Fibroblast of lung (primary cell): ENCODE measurements at regions not wholly inside any gene's neighbourhood (a gene's known extent, or its start where the extent isn't known, plus 50 kb on each side); places are given as distances from the start of the nearest gene placed in this dataset.

ENCODE experiments used
- EZH2 ChIP-seq: IDR thresholded peaks from 2 replicates; pipeline ENCODE4 v1.5.1; 2012; ENCODE audit warnings: low read length, control low read depth, mild to moderate bottlenecking; ENCODE audit errors: missing control alignments
- TF ChIP-seq, protein P1 (sequence below), 2 donors: IDR thresholded peaks in 1 of 2; conservative IDR thresholded peaks in 1 of 2; 1 replicate in 1 of 2; 2 replicates in 1 of 2; pipeline ENCODE4 v1.5.1; 2011 to 2012; ENCODE audit warnings: low read length in 2 of 2, control low read depth in 1 of 2, inconsistent platforms in 1 of 2, low read depth in 1 of 2, mild to moderate bottlenecking in 1 of 2

DNA sequence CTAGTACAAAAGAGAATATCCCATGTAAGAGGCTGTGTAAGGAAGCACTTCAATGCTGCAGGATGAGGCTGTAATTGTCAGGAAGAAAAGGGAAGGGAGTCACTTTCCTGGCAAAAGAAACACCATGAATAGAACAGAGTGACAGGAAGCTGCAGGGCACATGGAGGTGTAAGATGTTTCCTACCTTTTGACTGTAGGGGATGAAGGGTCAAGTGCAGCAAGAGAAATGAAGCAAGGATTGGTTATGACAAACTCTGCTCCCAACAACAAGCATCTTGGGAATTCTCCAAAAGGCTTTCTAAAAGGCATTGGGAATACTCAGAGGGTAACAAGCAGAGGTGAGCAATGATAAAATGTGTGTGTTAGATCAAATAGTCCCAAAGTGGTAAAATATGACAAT, 74.3 kb upstream of the NPY2R start:
- TF ChIP-seq, protein P1, sequence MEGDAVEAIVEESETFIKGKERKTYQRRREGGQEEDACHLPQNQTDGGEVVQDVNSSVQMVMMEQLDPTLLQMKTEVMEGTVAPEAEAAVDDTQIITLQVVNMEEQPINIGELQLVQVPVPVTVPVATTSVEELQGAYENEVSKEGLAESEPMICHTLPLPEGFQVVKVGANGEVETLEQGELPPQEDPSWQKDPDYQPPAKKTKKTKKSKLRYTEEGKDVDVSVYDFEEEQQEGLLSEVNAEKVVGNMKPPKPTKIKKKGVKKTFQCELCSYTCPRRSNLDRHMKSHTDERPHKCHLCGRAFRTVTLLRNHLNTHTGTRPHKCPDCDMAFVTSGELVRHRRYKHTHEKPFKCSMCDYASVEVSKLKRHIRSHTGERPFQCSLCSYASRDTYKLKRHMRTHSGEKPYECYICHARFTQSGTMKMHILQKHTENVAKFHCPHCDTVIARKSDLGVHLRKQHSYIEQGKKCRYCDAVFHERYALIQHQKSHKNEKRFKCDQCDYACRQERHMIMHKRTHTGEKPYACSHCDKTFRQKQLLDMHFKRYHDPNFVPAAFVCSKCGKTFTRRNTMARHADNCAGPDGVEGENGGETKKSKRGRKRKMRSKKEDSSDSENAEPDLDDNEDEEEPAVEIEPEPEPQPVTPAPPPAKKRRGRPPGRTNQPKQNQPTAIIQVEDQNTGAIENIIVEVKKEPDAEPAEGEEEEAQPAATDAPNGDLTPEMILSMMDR (conservative IDR thresholded peaks at IDR 0.05 in 1 of 2, IDR thresholded peaks at IDR 0.05 in 1 of 2; ENCODE audit: low read depth in 1 of 2, low read length in 2 of 2): no peak
- TF ChIP-seq EZH2: no peak
